NCI-H524 (cell line): ENCODE measurements at regions not wholly inside any gene's neighbourhood (a gene's known extent, or its start where the extent isn't known, plus 50 kb on each side); places are given as distances from the start of the nearest gene placed in this dataset.
"Not testable (repeated sequence)": the region's sequence is repeated elsewhere in the genome, so short reads cannot be mapped to it uniquely, and the experiment has no call there.

Source experiments
- DNase-seq, 2 experiments: peaks; one replicate each; lab custom pipeline; 2025; lab: John Stamatoyannopoulos, UW

GRCh38 chr2:55771612-55772011, 78.0 kb upstream of the PNPT1 start:
- DNase-seq = peak in 1 of 2 experiments; percentile 40

DNA sequence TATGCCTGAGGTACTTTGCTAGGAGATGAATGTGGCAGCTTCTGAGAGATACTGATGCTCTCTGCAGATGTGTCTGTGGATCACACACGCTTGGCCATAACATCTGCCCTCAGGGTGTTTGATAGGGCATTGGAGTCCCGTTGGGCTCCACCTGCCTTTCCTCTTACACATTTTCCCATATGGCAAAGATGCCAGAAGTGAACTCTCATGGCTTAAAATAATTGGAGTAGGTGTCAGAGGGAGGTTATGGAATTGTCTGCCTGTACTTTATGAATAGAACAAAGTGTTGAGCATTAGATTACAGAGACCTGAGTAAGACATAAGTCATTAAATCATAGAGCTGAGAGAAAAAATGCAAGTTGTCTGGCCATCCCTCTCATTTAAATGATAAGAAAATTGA, 75.3 kb upstream of the PNPT1 start:
- no peak for DNase-seq

DNA sequence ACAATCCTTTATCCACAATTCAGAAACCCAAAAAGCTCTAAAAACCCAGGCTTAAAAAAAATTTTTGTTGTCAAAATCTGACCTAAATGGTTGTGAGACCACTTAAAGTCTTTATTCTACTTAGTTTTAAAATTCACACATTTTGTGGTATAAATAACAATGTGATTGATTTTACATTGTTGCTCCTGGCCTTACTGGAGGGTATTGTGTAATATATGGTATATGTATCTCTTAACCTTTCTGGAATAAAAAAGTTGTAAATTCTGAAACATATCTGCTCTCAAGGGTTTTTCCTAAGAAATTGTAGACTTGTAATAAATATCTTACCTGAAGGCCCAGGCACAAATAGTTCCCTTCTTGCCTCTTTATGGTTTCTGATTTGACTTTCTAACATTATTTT, 73.3 kb upstream of the PNPT1 start:
- no peak for DNase-seq

DNA sequence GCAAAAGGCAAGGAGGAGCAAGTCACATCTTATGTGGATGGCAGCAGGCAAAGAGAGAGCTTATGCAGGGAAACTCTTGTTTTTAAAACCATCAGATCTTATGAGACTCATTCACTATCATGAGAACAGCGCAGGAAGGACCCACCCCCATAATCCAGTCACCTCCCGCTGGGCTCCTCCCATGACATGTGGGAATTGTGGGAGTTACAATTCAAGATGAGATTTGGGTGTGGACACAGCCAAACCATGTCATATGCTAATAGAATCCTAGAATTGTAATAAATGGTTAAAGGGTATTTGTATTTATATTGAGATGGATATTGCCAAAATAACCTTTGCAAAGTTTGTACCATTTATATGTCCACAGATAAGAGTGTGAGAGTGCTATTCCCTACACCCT, 72.1 kb upstream of the PNPT1 start:
- DNase-seq = not testable (repeated sequence)

GRCh38 chr2:55763721-55764120, 70.1 kb upstream of the PNPT1 start:
- DNase-seq = no peak

GRCh38 chr2:55761526-55761925, 67.9 kb upstream of the PNPT1 start:
- DNase-seq = no peak

GRCh38 chr2:55761024-55761423, 67.4 kb upstream of the PNPT1 start:
- no peak for DNase-seq

GRCh38 chr2:55760125-55760524, 66.5 kb upstream of the PNPT1 start:
- no peak for DNase-seq

DNA sequence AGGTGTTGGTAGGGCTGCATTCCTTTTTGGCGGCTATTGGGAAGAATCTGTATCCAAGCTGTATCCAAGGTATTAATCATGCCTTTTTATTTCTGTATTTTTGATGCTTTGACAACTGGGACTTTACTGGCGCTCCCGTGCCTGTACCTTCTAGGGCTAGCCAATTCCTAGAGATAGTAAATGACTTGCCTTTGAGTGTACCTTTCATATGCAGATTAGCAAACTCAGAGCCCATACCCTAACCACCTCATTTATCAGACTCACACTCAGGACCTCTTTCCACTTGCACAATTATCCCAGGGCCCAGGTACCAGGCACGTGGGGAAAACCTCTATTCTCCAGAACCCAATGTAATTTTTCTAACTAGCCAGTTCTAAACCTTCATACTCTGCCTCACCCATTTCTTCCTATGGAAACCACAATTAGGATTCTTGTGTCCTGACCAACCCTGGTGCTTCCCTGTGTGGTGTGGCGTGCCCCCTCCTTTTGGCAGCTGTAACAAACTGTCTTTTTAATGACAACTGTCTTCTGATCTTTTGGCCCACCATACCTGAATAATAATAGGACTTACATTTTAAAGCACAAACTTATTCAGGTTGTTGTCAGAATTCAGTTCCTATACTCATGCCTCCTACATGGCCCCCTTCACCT, 65.8 kb upstream of the PNPT1 start:
- DNase-seq = no peak

GRCh38 chr2:55751966-55752365, 58.3 kb upstream of the PNPT1 start:
- DNase-seq = no peak

GRCh38 chr2:55743583-55743982, 49.9 kb upstream of the PNPT1 start:
- no peak for DNase-seq
